HS-27A (cell line): ENCODE measurements at regions not wholly inside any gene's neighbourhood (a gene's known extent, or its start where the extent isn't known, plus 50 kb on each side); places are given as distances from the start of the nearest gene placed in this dataset.

Experiments
- DNase-seq: peaks from one replicate; pipeline ENCODE4 v3.0.0-alpha.2; 2012; ENCODE audit warnings: low read depth, missing footprints

DNA sequence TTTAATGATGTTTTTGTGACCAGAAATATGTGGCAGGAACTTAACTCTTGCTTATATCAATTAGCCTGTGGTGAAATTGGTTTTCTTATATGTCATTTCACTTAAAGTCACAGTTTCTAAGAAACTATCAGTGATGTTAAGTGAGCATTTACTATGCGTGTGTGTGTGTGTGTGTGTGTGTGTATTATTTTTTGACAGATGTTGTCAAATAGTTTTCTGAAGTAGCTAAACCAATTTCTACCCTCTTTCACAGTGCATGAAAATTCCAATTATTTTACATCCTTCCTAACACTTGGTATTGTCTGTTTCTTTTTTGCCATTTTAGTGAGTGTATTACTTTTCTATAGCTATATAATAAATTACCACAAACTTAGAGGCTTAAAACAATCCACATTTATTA, 122.1 kb upstream of the CAND1 start:
- DNase-seq, result no peak

DNA sequence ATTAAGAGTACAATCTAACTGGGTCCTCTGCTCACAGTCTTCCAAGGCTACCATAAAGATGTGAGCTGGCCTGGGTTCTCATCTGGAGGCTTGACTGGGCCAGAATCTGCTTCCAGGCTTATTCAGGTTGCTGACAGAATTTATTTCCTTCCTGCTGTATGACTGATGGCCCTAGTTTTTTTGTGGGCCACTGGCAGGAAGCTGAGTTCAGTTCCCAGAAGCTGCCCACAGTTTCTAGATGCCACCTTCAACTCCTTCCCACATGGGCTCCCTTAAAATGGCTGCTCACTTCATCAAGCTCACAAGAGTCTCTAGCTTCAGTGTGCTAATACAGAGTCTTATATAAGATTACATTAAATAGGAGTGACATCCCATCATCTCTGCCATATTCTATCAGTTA, 121.7 kb upstream of the CAND1 start:
- no peak for DNase-seq

DNA sequence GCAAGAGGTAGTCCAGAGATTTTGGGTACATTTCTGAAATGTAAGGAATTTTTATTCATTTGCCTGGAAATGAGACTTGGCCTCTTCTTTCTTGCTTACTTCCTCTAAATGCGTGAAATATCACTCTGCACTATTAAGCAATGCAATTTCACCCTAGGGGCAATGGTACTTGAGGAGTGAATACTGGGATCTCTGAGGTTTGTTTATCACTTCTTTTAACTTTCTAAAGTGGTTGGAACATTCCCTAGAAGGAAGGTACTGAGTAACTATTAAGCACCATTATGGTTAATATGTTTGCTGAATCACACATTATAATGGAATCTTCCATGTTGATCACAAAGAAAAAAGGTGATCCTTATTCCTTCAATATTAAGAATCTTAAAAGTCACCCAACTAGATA, 120.9 kb upstream of the CAND1 start:
- no peak for DNase-seq

DNA sequence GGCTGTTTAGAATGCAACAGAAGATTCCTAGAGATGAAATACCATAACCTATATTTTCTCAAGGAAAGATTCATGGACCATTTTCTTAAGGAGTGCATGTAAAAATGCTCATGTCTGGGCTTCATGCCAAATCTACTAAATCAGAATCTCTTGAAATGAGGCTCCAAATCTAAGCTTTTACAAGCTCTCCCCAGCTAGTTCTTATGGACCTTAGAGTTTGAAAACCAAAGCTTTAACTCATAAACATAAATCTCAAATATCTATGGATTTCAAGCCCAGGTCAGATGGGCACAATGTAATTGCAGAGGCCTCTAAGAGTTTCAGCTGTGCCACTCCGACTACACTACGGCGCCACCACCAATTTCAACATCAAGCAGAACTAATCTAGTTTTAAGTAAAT, 117.3 kb upstream of the CAND1 start:
- no peak for DNase-seq

DNA sequence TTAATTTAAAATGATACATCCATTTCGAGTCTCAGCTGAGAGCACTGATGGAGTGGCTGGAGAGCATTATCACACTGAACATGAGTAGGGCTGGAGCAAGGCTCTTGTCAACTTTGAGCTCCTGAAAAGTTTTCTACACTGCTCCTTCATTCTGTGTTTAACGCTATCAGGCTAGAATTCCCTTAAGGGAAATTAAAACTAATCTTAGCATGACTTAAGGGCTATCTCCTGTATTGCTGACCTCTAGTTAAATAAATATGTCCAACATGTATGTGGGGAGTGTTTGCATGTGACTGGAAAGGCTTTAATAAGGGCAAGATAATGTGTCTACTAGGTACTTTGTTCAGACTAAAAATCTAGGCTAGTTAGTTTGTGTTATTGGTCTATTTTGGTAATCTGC, 116.7 kb upstream of the CAND1 start:
- no peak for DNase-seq

DNA sequence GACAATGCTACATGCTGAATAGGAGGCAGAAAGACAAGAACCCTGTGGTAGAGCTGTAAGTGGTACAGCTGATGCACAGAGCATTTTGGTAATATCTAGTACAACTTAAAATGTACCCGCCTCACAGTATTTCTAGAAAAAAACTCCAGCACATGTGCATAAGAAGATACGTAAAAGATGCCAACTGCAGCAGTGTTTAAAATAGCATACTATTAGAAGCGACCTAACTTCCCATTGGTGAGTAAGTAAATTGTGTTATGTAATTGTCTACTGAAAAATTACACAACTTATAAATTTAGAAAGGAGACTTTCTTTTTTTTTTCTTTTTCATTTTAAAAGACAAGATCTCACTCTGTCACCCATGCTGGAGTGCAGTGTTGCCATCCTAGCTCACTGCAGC, 114.3 kb upstream of the CAND1 start:
- DNase-seq, result no peak

DNA sequence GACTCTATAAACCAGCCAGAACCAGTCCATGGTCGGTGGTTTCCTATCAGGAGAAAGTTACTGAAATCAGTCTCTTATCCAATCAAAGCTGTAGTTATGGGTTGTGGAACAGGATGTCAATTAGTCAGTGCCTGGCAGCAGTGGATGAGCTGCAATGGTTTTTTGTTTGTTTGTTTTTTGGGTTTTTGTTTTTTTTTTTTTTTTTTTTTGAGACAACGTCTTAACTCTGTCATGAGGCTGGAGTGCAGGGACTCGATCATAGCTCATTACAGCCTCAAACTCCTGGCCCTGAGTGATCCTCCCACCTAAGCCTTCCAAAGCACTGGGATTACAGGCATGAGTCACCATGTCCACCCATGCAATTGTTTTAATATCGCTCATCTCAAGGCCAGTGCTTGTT, 113.3 kb upstream of the CAND1 start:
- DNase-seq, result peak; percentile 3

DNA sequence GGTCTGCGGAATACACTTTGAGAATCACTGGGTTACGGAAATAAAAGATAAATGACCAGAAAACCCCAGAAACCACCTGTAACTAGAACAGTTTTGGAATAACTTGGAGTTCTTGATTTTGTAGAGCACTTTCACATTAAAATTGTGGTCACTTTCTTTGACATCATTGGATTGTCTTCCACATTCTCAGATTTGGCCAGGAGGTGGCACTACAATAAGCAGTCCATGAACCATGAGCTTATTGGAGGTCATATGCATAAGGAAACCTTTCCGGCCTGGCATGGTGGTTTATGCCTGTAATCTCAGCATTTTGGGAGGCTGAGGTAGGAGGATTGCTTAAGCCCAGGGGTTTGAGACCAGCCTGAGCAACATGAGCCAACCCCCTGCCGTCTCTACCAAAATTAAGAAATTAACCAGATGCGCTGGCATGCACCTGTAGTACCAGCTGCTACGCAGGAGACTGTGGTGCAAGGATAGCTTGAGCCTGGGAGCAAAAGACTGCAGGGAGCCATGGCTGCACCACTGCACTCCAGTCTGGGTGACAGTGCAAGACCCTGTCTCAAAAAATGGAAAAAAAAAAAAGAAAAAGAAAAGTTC, 107.7 kb upstream of the CAND1 start:
- no peak for DNase-seq

DNA sequence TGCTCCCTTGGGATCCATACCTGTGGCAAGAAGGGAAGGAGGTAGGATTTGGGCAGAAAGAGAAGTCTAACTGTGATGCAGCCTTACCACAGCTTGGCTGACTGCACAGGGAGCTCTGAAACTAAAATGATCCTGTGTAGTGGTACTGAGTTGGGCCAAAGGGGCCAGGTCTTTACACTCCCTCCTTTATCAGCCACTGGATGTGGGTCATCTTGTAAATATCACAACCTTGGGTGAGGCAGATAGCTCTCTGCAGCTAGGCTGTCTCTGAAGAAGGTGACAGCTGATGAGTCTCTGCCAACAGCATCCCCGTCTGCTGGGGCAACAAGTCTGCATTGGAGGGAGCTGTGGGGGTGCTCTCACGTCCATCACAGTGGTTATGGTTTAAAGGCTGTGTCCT, 95.9 kb upstream of the CAND1 start:
- DNase-seq, result no peak

DNA sequence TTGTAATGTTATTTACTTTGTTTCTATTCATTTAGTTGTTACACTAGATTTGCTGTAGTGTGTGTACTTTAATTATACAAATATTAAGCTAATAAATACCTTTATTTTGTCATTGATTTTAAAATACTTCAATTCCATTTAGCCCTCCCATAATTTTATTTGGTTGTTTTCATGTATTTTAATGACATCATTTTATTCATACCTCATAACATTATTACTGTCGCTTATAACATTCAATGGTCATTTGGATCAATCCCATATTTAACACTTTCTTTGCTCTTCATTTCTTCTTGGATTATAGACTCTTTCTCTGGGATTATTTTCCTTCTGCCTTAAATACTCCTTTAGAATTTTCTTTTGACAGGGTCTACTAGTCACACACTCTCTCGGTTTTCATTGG, 86.6 kb upstream of the CAND1 start:
- DNase-seq, result no peak

DNA sequence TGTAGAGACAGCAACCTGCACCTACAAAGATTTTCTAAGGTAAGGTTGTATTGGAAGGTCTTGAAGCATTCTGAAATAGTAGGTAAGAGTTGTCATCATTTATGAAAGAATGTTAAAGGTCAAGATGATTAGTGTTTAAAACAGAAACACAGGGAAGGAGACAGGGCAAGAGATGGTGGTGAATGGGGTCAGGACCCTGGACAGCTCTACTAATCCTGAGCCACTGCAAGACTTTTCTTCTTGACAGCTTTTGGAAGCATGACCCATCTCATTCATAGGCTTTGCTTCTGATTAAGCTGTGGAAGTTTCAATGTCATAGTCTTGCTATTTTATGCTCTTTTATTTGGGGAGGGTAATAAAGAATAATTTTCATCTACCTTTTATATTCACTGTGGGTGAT, 75.5 kb upstream of the CAND1 start:
- DNase-seq, result peak; percentile 8

DNA sequence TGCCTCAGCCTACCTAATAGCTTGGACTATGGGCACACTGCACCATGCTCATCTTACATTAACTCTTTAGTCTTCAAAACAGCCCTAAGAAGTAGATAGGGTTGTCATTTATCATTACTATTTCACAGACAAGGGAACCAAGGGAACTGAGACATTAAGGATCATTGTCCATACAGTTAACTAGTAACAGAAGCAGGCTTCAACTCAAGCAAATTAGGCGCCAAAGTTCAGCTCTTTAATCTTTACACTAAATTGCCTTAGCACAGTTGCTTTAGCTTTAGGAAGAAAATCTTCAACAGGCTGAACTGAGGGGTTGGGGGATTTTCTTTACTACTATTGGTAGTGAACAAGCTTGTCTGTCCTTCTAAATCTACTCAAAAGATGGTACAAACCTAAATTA, 68.8 kb upstream of the CAND1 start:
- no peak for DNase-seq

DNA sequence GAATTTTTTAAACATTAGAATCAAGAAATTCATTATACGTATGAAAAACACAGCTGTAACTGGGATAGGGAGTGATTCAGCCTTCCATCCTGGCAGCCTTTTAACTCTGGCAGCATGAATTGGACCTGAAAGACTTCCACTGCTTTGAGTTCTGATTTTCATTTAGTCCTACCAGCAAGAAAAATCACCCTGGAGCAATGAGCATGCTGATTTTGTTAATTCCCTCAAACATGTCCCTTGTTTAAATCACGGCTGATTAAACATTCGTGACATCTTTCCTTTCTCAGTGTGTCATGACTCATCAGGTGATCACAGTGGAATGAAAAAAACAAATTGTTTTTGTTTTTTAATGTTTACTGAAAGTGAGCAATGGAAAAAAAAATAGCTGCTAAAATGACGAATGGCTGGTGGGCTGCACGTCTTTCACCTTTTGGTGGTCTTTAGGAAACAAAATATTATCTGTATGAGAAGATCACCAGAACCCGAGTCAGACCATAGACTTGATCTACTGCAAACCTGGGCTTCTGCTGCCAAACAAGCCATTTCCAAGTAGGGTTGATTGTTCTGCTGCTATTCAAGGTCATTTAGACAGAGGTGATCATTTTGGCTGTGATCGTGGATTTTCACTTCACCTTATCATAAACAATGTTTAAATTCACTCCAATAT, 67.0 kb upstream of the CAND1 start:
- DNase-seq, result no peak

DNA sequence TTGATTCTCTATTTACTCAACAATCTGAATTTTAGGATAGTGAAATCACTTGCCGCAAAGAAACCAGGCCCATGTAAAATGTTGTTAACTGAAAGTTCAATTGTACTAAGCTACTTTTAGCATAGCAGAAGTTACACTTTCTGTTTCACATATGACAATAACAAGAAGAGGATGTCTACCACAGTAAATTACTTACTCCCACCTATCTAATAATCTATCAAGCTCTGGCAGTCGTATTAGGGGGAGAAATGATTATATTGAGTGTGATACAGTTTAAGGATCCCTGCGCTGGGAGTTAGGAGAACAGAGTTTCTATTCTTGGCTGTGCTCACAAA, 66.5 kb upstream of the CAND1 start:
- DNase-seq, result no peak

DNA sequence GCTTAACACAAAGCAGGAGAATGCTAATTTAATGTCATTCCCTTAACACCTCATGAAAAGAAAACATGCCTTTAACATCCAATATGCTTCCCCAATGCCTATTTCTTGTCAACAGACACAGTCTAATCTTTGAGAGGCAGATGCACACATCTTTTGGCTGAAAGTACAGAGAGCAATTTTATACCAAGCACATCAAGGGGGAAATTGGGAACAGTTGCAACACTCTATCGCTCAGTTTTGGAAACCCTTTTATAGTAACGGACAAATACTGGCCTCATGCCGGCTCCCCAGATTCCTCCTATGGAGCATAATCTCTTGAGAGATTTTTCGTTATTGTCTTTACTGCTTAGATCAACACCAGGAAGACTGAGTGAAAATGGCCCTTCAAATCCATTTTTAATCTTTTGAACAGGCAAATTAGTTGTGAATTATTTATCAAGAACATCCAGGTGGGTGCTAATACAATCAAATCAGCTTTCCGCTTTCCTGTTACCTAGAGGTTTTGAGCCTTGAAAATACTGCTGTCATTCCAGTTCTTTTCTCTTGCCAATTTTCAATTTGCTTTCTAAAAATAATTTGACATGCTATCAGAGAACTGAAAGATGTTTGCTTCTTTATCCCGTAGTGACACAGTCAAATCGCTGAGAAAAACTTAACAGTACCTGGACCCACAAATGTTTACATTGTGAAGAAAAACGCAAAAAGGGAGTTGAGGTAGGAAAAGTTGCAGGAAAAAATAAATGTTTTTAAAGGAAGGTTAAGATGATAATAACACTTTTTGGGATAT, 60.7 kb upstream of the CAND1 start:
- no peak for DNase-seq

DNA sequence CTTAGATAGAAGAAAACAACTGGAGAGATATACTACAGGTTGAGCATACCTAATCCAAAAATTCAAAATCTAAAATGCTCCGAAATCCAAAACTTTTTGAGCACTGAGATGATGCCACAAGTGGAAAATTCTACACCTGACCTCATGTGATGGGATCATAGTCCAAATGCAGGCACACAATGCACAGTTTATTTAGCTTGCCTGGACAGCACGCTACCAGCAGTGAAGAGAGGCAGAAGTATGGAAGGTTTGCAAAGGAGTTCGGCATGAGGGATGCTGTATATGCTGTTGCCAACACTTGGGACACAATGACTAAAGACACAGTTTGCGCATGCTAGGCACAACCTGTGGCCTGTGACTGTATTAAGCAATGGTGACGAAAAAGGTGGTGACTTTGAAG, 58.1 kb upstream of the CAND1 start:
- DNase-seq, result no peak

DNA sequence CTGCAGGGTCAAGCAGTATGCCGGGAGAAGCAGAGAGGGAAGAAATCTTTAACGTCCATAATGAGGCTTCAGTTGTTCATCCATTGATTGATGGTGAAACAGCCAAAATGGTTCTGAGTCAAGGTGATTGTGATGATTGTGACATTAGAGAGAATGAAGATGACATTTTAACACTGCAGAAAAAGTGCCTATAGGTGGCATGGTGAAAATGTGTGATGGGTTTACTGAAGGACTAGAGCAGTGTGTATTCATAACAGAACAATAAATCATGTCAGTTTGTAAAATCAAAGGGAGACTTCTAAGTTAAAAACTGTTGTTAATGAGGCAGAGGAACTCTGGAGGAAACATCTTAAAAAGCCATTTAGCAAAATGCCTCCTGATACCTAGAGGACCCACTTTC, 57.7 kb upstream of the CAND1 start:
- no peak for DNase-seq

DNA sequence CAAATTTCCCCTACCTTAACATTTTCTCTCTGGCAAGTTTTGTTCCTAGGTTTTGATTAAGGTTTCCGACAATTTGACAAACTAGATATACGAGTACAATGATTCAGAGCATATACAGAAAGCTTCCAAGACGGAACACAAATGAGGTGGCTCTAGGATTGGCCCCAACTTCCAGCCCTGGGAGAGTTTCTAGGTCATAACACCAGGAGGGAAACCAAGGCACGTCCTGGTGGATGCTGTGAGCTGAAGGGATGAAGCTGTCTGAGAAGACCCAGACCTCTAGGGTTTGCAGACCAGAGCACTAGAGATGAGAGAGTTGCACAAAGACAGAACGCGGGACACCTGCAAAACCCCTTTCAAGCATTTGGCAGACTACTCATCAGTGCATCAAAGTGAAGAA, 51.5 kb upstream of the CAND1 start:
- no peak for DNase-seq
